AG09309 (cell line): ENCODE measurements at regions not wholly inside any gene's neighbourhood (a gene's known extent, or its start where the extent isn't known, plus 50 kb on each side); places are given as distances from the start of the nearest gene placed in this dataset.

Experiments
- DNase-seq: peaks from one replicate; pipeline ENCODE4 v3.0.0-alpha.2; 2010; ENCODE audit warnings: low read depth
- H3K4me3 ChIP-seq: 2 replicates; pipeline ENCODE4 v1.5.1; 2011; ENCODE audit warnings: mild to moderate bottlenecking, low read depth, low read length, moderate library complexity; ENCODE audit not compliant: control insufficient read depth
- TF ChIP-seq, protein P1 (sequence below): IDR thresholded peaks from 2 replicates; pipeline ENCODE4 v1.5.1; 2011; ENCODE audit warnings: mild to moderate bottlenecking, low read depth, low read length, inconsistent platforms; ENCODE audit not compliant: insufficient read depth, control insufficient read depth; ENCODE audit errors: missing control alignments

DNA sequence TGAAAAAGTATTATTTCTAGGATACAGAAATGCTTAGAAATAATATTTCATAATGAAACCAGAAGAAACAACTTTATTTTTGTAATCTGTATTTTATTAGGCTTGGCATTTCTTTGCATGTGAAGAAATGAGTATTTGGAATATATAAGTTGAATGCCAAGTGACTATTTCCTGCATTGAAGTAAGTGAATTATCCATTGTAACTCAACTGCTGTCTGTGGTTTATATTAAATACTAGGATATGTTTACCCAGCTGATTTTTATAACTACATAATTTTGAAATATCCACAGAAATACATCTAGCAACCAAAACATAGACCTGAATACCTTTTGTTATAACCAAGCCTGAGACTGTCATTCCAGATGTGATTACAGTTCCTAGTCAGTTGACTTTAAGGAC lies 207.6 kb downstream of the THBS2 start:
- no peak overlapping the region for H3K4me3 ChIP-seq
- no peak for DNase-seq
- TF ChIP-seq, protein P1, sequence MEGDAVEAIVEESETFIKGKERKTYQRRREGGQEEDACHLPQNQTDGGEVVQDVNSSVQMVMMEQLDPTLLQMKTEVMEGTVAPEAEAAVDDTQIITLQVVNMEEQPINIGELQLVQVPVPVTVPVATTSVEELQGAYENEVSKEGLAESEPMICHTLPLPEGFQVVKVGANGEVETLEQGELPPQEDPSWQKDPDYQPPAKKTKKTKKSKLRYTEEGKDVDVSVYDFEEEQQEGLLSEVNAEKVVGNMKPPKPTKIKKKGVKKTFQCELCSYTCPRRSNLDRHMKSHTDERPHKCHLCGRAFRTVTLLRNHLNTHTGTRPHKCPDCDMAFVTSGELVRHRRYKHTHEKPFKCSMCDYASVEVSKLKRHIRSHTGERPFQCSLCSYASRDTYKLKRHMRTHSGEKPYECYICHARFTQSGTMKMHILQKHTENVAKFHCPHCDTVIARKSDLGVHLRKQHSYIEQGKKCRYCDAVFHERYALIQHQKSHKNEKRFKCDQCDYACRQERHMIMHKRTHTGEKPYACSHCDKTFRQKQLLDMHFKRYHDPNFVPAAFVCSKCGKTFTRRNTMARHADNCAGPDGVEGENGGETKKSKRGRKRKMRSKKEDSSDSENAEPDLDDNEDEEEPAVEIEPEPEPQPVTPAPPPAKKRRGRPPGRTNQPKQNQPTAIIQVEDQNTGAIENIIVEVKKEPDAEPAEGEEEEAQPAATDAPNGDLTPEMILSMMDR, result no peak

DNA sequence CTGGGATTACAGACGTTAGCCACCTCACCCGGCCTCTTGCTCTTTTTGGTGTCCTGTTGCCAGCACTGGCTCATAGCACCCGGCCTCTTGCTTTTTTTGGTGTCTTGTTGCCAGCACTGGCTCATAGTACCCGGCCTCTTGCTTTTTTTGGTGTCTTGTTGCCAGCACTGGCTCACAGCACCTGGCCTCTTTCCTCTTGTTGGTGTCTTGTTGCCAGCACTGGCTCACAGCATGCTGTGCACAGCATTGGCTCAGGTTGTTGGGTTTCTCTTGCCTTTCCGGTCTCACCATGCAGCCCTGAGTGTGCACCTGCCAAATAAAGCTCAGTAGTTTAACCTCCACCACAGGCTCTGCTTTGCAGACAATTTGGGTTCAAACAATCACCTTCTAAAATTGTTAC lies 208.2 kb downstream of the THBS2 start:
- DNase-seq, result no peak
- TF ChIP-seq, protein P1, result no peak
- H3K4me3 ChIP-seq, result no peak overlapping the region

DNA sequence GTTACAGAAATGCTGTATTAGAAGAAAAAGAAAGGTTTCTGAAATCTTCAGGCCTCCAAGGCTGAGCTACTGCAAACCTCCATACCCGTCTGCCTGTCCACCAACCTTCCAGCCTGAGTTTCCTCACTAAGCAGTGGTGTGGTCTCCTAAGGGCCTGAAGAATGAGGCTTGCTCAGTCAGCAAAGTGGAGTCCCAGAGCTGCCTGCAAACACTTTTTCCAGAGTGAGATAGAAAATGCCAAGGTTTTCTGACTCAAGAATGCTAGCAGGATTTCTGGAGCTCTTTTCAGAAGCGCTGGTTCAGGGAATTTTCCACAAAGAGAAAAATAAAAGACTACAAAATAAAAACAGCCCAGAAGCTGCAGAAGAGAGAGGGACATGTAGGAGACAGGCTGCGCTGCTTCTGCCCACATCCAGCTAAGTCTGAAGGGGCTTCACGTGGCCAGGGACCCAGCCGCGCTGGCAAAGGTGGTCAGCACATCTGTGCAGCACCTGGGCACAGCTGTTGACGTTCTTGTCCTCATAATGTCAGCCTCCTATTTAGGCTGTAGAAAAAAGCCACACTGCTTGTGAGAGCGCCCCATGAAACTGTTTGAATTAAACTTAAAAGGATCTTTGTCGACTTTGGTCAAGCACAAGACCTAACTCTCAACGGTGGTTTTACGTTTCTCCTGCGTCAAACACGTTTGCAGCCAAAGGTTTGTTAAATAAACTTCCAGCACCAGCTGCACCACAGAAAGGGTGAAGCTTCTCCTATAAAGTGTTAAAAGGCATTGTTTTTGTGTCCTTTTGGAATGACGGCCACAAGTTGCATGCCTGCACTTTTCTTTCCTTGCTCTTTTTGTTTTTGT lies 209.0 kb downstream of the THBS2 start:
- H3K4me3 ChIP-seq, result no peak overlapping the region
- no peak for DNase-seq
- TF ChIP-seq, protein P1, result no peak

DNA sequence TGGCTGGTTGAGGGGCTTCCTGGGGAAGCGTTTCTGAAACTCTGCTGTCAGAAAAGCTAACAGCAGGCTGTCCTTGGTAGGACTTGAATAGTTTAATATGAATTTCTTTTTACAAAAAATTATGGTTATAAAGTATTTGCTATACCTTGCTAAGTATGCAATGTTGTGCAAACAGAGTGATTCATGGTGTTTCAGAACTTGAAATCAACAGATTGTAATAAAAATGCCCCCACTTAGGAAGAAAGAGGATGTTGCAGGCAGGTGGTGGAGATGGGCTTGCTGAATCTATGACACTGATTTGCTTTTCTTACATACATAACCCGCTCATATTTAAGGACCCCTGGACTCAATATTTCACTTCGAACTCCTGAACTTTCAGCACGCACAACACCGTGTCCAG lies 211.6 kb downstream of the THBS2 start:
- H3K4me3 ChIP-seq, result no peak overlapping the region
- DNase-seq, result no peak
- TF ChIP-seq, protein P1, result no peak

DNA sequence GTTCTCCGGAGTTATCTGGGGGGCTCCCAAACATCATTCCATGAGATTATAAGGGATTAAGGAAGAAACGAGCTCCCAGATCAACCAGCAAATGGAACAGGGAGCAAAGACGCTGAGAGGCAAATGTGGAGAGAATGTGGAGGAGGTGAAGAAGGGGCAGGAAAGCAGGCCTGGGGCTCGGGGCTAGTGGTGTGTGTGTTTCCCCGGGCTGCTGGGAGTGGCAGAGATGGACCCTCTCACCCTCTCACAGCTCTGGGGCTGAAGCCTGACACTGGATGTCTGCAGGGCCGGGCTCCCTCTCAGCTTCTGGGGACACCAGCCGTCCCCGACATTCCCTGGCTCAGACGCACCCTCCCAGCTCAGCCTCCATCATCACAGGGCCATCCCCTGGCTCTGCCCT lies 212.6 kb downstream of the THBS2 start:
- no peak overlapping the region for H3K4me3 ChIP-seq
- no peak for DNase-seq
- TF ChIP-seq, protein P1, result no peak

DNA sequence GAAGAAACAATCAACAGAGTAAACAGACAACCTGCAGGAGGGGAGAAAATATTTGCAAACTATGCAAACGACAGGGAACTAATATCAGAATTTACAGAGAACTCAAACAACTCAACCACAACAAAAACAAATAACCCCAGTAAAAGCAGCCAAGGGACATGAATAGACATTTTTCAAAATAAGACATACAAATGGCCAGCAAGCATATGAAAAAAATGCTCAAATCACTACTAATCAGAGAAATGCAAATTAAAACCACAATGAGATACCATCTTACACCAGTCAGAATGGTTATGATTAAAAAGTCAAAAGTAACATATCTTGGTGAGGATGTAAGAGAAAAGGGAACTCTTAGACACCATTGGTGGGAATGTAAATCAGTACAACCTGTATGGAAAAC lies 215.0 kb downstream of the THBS2 start:
- TF ChIP-seq, protein P1, result no peak
- no peak overlapping the region for H3K4me3 ChIP-seq
- DNase-seq, result no peak
